ENCODE measurements at regions not wholly inside any gene's neighbourhood (a gene's known extent, or its start where the extent isn't known, plus 50 kb on each side); places are given as distances from the start of the nearest gene placed in this dataset.
"Not testable (repeated sequence)": the region's sequence is repeated elsewhere in the genome, so short reads cannot be mapped to it uniquely, and the experiment has no call there.

GRCh38 chr15:44824277-44825145, 88.2 kb downstream of the TRIM69 start:
- WGBS: 26% methylated on average over 1 of the region's 9 CpGs

GRCh38 chr15:44826583-44826982, 90.3 kb downstream of the TRIM69 start:
- not testable (repeated sequence) for H3K9me3 ChIP-seq (ENCODE audit: control insufficient read depth in 4 of 4, low read length in 3 of 4); H3K9ac ChIP-seq (ENCODE audit: low read depth in 1 of 2, low read length in 2 of 2); DNase-seq (ENCODE audit: low spot score); H3K36me3 ChIP-seq (ENCODE audit: control insufficient read depth in 4 of 4, insufficient read depth in 3 of 4, low read depth in 1 of 4, low read length in 3 of 4); H3K27me3 ChIP-seq (ENCODE audit: control insufficient read depth in 4 of 4, insufficient read depth in 4 of 4, low read length in 3 of 4); H3K27ac ChIP-seq (ENCODE audit: low read depth in 1 of 2, low read length in 2 of 2); H3K4me3 ChIP-seq (ENCODE audit: low read depth in 1 of 3, low read length in 3 of 3)
- H3K4me1 ChIP-seq (ENCODE audit: control insufficient read depth in 4 of 4, insufficient read depth in 4 of 4, low read length in 3 of 4): peaks cover 0 to 13% (median 2%) of the 10 kb centered on the region in 4 donors
- WGBS: 55% methylated on average over 1 of the region's 1 CpG

More at GRCh38 chr15:44824277-44825145, 88.2 kb downstream of the TRIM69 start:
- H3K36me3 ChIP-seq (ENCODE audit: control insufficient read depth in 4 of 4, insufficient read depth in 3 of 4, low read depth in 1 of 4, low read length in 3 of 4); DNase-seq (ENCODE audit: low spot score); H3K9ac ChIP-seq (ENCODE audit: low read depth in 1 of 2, low read length in 2 of 2); H3K27me3 ChIP-seq (ENCODE audit: control insufficient read depth in 4 of 4, insufficient read depth in 4 of 4, low read length in 3 of 4); H3K9me3 ChIP-seq (ENCODE audit: control insufficient read depth in 4 of 4, low read length in 3 of 4); H3K4me3 ChIP-seq (ENCODE audit: low read depth in 1 of 3, low read length in 3 of 3): not testable (repeated sequence)
- TF ChIP-seq JUND (IDR thresholded peaks at IDR 0.05) (peak in 1 of 2 donors; percentile 16), HNF4A (conservative IDR thresholded peaks at IDR 0.05) (peak; percentile 29 to 58), RXRA (IDR thresholded peaks at IDR 0.05) (peak in 1 of 2 donors; percentile 63), FOXA1 (IDR thresholded peaks at IDR 0.05) (peak; percentile 7)
- H3K4me1 ChIP-seq (ENCODE audit: control insufficient read depth in 4 of 4, insufficient read depth in 4 of 4, low read length in 3 of 4): peaks cover 0 to 17% (median 6%) of the 10 kb centered on the region in 4 donors
- peak overlapping the region; percentile 12 to 66 for H3K27ac ChIP-seq (ENCODE audit: low read depth in 1 of 2, low read length in 2 of 2)

DNA sequence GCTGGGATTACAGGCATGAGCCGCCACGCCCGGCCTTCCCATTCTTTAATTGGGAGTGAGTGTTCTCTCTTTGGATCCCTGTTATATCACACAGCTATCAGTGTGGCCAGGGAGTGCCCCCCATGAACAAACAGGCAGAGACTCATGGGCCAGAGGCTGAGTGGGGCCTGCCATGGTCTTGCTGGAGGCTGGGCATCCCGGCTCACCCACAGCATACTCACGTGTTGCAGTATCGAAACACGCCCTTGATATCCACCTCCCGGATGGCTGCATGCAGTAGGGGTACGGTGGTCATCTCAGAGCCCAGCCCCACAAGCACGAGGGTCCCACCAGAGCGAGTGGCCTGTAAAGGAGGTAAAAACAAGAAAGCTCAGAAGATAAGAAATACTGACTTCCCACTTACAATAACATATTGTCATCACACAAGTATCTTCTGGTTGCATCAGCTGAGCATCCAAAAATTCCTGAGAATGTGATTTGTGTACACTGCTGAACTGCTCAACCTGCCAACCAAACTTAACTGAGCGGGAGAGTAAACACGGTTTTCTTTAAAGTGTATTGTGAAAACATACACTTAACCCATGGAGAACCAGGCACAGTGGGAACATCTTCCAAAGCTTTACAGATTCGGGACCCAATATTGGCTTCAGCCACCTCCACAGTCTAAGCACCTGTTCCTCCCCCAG, 92.0 kb downstream of the TRIM69 start:
- not testable (repeated sequence) for H3K4me3 ChIP-seq (ENCODE audit: low read depth in 1 of 3, low read length in 3 of 3); H3K9me3 ChIP-seq (ENCODE audit: control insufficient read depth in 4 of 4, low read length in 3 of 4); H3K36me3 ChIP-seq (ENCODE audit: control insufficient read depth in 4 of 4, insufficient read depth in 3 of 4, low read depth in 1 of 4, low read length in 3 of 4); H3K27me3 ChIP-seq (ENCODE audit: control insufficient read depth in 4 of 4, insufficient read depth in 4 of 4, low read length in 3 of 4); H3K9ac ChIP-seq (ENCODE audit: low read depth in 1 of 2, low read length in 2 of 2); DNase-seq (ENCODE audit: low spot score)
- H3K27ac ChIP-seq (ENCODE audit: low read depth in 1 of 2, low read length in 2 of 2): peak overlapping the region in 1 of 2 donors; percentile 12
- H3K4me1 ChIP-seq (ENCODE audit: control insufficient read depth in 4 of 4, insufficient read depth in 4 of 4, low read length in 3 of 4): peaks cover 3 to 14% (median 7%) of the 10 kb centered on the region in 4 donors
- WGBS: 92% methylated on average over 11 of the region's 14 CpGs

GRCh38 chr15:44829150-44829549, 92.8 kb downstream of the TRIM69 start:
- not testable (repeated sequence) for H3K36me3 ChIP-seq (ENCODE audit: control insufficient read depth in 4 of 4, insufficient read depth in 3 of 4, low read depth in 1 of 4, low read length in 3 of 4); H3K27me3 ChIP-seq (ENCODE audit: control insufficient read depth in 4 of 4, insufficient read depth in 4 of 4, low read length in 3 of 4); H3K9me3 ChIP-seq (ENCODE audit: control insufficient read depth in 4 of 4, low read length in 3 of 4); DNase-seq (ENCODE audit: low spot score); H3K9ac ChIP-seq (ENCODE audit: low read depth in 1 of 2, low read length in 2 of 2); H3K4me3 ChIP-seq (ENCODE audit: low read depth in 1 of 3, low read length in 3 of 3); H3K27ac ChIP-seq (ENCODE audit: low read depth in 1 of 2, low read length in 2 of 2)
- peaks cover 3 to 14% (median 7%) of the 10 kb centered on the region in 4 donors for H3K4me1 ChIP-seq (ENCODE audit: control insufficient read depth in 4 of 4, insufficient read depth in 4 of 4, low read length in 3 of 4)
- WGBS: 94% methylated on average over 4 of the region's 4 CpGs

DNA sequence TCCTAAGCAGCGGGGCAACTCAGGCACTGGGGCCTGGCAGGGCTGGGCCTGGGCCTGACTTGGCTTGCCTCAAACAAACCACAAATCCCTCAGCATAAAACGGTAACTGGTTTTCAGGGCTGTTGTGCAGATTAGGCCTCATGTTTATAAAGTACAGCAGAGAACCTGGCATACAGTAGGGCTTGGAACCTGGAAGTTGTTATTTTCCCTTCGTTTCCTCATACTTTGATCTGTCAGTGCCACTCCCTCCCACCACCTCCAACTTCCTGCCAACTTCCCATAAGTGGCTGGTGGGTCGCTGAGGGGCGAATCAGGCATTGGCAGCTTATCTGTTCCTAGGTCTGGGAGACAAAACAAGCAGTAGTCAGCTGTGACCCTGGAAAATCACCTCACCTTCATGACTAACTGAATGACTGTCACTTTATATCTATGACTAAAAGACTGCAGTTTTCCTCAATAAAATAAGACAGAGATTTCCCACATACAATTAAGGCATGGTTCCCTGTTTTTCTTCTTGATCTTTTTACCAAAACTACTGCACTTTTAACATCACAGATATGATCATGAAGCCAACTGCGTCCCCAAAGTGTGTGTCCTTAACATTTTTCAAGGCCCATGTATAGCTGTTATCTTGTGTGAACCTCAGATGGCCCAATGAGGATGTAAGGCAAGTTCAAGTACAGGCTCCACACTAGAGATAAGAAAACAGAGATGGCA, 94.5 kb downstream of the TRIM69 start:
- not testable (repeated sequence) for H3K36me3 ChIP-seq (ENCODE audit: control insufficient read depth in 4 of 4, insufficient read depth in 3 of 4, low read depth in 1 of 4, low read length in 3 of 4); H3K9ac ChIP-seq (ENCODE audit: low read depth in 1 of 2, low read length in 2 of 2); DNase-seq (ENCODE audit: low spot score); H3K27me3 ChIP-seq (ENCODE audit: control insufficient read depth in 4 of 4, insufficient read depth in 4 of 4, low read length in 3 of 4); H3K4me3 ChIP-seq (ENCODE audit: low read depth in 1 of 3, low read length in 3 of 3); H3K9me3 ChIP-seq (ENCODE audit: control insufficient read depth in 4 of 4, low read length in 3 of 4)
- peak overlapping the region; percentile 68 to 73 for H3K27ac ChIP-seq (ENCODE audit: low read depth in 1 of 2, low read length in 2 of 2)
- TF ChIP-seq, protein P1, sequence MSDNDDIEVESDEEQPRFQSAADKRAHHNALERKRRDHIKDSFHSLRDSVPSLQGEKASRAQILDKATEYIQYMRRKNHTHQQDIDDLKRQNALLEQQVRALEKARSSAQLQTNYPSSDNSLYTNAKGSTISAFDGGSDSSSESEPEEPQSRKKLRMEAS (IDR thresholded peaks at IDR 0.05): peak; percentile 16
- H3K4me1 ChIP-seq (ENCODE audit: control insufficient read depth in 4 of 4, insufficient read depth in 4 of 4, low read length in 3 of 4): peaks cover 3 to 14% (median 7%) of the 10 kb centered on the region in 4 donors
- 33% methylated on average over 5 of the region's 6 CpGs for WGBS

GRCh38 chr15:44831409-44831741, 95.0 kb downstream of the TRIM69 start:
- not testable (repeated sequence) for H3K4me3 ChIP-seq (ENCODE audit: low read depth in 1 of 3, low read length in 3 of 3); H3K9ac ChIP-seq (ENCODE audit: low read depth in 1 of 2, low read length in 2 of 2); H3K36me3 ChIP-seq (ENCODE audit: control insufficient read depth in 4 of 4, insufficient read depth in 3 of 4, low read depth in 1 of 4, low read length in 3 of 4); H3K27me3 ChIP-seq (ENCODE audit: control insufficient read depth in 4 of 4, insufficient read depth in 4 of 4, low read length in 3 of 4); DNase-seq (ENCODE audit: low spot score); H3K9me3 ChIP-seq (ENCODE audit: control insufficient read depth in 4 of 4, low read length in 3 of 4)
- Histone ChIP-seq H3K4me1 (ENCODE audit: control insufficient read depth in 4 of 4, insufficient read depth in 4 of 4, low read length in 3 of 4) (peaks cover 5 to 12% (median 11%) of the 10 kb centered on the region in 4 donors), H3K27ac (ENCODE audit: low read depth in 1 of 2, low read length in 2 of 2) (peak overlapping the region; percentile 68 to 73)
- WGBS: 91% methylated on average over 8 of the region's 8 CpGs

DNA sequence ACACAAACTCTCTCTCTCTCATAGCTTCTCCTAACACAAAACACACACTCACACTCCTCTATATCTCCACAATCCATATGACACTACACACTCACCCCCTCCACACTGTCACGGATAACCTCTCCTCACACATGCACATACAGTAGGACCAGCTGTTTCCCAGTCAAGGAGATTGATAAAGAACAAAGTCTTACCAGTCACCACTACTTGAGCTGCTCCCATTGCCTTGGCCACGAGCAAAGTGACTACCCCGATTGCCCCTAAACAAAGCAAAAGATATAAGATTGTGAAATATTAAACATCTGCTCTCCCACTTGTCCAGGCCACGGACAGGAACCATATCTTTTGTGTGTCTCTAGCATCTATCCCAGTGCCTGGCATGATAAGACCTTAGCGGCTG, 95.8 kb downstream of the TRIM69 start:
- H3K27me3 ChIP-seq (ENCODE audit: control insufficient read depth in 4 of 4, insufficient read depth in 4 of 4, low read length in 3 of 4); H3K4me3 ChIP-seq (ENCODE audit: low read depth in 1 of 3, low read length in 3 of 3); H3K9ac ChIP-seq (ENCODE audit: low read depth in 1 of 2, low read length in 2 of 2); H3K9me3 ChIP-seq (ENCODE audit: control insufficient read depth in 4 of 4, low read length in 3 of 4); H3K36me3 ChIP-seq (ENCODE audit: control insufficient read depth in 4 of 4, insufficient read depth in 3 of 4, low read depth in 1 of 4, low read length in 3 of 4); DNase-seq (ENCODE audit: low spot score): not testable (repeated sequence)
- Histone ChIP-seq H3K27ac (ENCODE audit: low read depth in 1 of 2, low read length in 2 of 2) (peak overlapping the region in 1 of 2 donors; percentile 7), H3K4me1 (ENCODE audit: control insufficient read depth in 4 of 4, insufficient read depth in 4 of 4, low read length in 3 of 4) (peaks cover 6 to 12% (median 11%) of the 10 kb centered on the region in 4 donors)
- 55% methylated on average over 5 of the region's 5 CpGs for WGBS

Measured in liver (tissue), 7 donors.